Sigmoid colon (tissue), 4 donors: ENCODE measurements at regions not wholly inside any gene's neighbourhood (a gene's known extent, or its start where the extent isn't known, plus 50 kb on each side); places are given as distances from the start of the nearest gene placed in this dataset.

Source experiments
- CTCF ChIP-seq, 4 experiments: fragments of 450-650 bp in 3 of 4; fragments of 200-600 bp in 1 of 4; IDR thresholded peaks; one replicate each; pipeline ENCODE4 v1.5.1; 2016 to 2019; ENCODE audit warnings: antibody characterized with exemption in 4 of 4, mild to moderate bottlenecking in 3 of 4, moderate library complexity in 2 of 4
- POLR2AphosphoS5 ChIP-seq, 4 donors: sonication (generic); formaldehyde crosslinking; IDR thresholded peaks; one replicate each; pipeline ENCODE4 v1.6.1; 2017; ENCODE audit warnings: antibody characterized with exemption in 4 of 4

GRCh38 chr3:24631481-24631880 is 136.8 kb upstream of the THRB start:
- TF ChIP-seq POLR2AphosphoS5 (IDR thresholded peaks at IDR 0.05) (no peak), CTCF (IDR thresholded peaks at IDR 0.05) (no peak)
